Sciatic nerve (tissue), 2 donors: ENCODE measurements at regions not wholly inside any gene's neighbourhood (a gene's known extent, or its start where the extent isn't known, plus 50 kb on each side); places are given as distances from the start of the nearest gene placed in this dataset.

Experiments used
- ATAC-seq: fragments of 200-7000 bp; cut with Tn5 transposase; one replicate; pipeline ENCODE4 v1.9.1; 2020; ENCODE audit warnings: mild to moderate bottlenecking, moderate library complexity
- DNase-seq: peaks from one replicate; pipeline ENCODE4 v3.0.0-alpha.2; 2020; ENCODE audit warnings: low spot score
- intact Hi-C: fragments of 100-400 bp; cut with DNase I; formaldehyde crosslinking; loops from one replicate; pipeline ENCODE4 v1.14.2; 2022
- donor health status: DM: no; HTN: no; CAD: no.
- donor health status: DM: no; HTN: no; CAD: no.

- DNase-seq (no peak), ATAC-seq (no peak)
- intact Hi-C loops: no loop called here
Observed at GRCh38 chr4:115834441-115834840, 721.0 kb upstream of the NDST4 start.

- intact Hi-C loops: no loop called here
- DNase-seq (no peak), ATAC-seq (no peak)
Observed at GRCh38 chr4:115824630-115825029, 711.2 kb upstream of the NDST4 start.

- ATAC-seq (no peak), DNase-seq (no peak)
- intact Hi-C loops: no loop called here
Observed at GRCh38 chr4:115803825-115804224, 690.4 kb upstream of the NDST4 start.

GRCh38 chr4:115790812-115791211, 677.4 kb upstream of the NDST4 start:
- no peak for DNase-seq
- ATAC-seq: no peak
- intact Hi-C loops: no loop called here

GRCh38 chr4:115781528-115782146, 668.2 kb upstream of the NDST4 start:
- intact Hi-C loops: no loop called here
- ATAC-seq (peak; percentile 49), DNase-seq (no peak)

GRCh38 chr4:115780835-115781234, 667.4 kb upstream of the NDST4 start:
- no peak for DNase-seq
- ATAC-seq: no peak
- intact Hi-C loops: no loop called here

GRCh38 chr4:115780268-115780667, 666.8 kb upstream of the NDST4 start:
- DNase-seq (no peak), ATAC-seq (no peak)
- intact Hi-C loops: no loop called here

- DNase-seq (no peak), ATAC-seq (no peak)
- intact Hi-C loops: no loop called here
Observed at GRCh38 chr4:115770046-115770543, 656.7 kb upstream of the NDST4 start.

GRCh38 chr4:115769396-115769795, 656.0 kb upstream of the NDST4 start:
- no peak for DNase-seq
- ATAC-seq: no peak
- intact Hi-C loops: no loop called here

GRCh38 chr4:115763051-115763450, 649.6 kb upstream of the NDST4 start:
- DNase-seq (no peak), ATAC-seq (no peak)
- intact Hi-C loops: no loop called here

GRCh38 chr4:115759231-115759630, 645.8 kb upstream of the NDST4 start:
- ATAC-seq (no peak), DNase-seq (no peak)
- intact Hi-C loops: no loop called here

GRCh38 chr4:115749404-115749803, 636.0 kb upstream of the NDST4 start:
- intact Hi-C loops: no loop called here
- DNase-seq (no peak), ATAC-seq (no peak)

GRCh38 chr4:115740806-115741205, 627.4 kb upstream of the NDST4 start:
- intact Hi-C loops: no loop called here
- DNase-seq: no peak

GRCh38 chr4:115729739-115730266, 616.4 kb upstream of the NDST4 start:
- intact Hi-C loops: no loop called here
- ATAC-seq (no peak), DNase-seq (no peak)

More at GRCh38 chr4:115740806-115741205, 627.4 kb upstream of the NDST4 start:
- no peak for ATAC-seq

GRCh38 chr4:115723621-115724020, 610.2 kb upstream of the NDST4 start:
- ATAC-seq (no peak), DNase-seq (no peak)

GRCh38 chr4:115720611-115721010, 607.2 kb upstream of the NDST4 start:
- intact Hi-C loops: no loop called here
- ATAC-seq (no peak), DNase-seq (no peak)

More at GRCh38 chr4:115723621-115724020, 610.2 kb upstream of the NDST4 start:
- intact Hi-C loops: no loop called here

- no peak for ATAC-seq
- DNase-seq: no peak
- intact Hi-C loops: no loop called here
Observed at GRCh38 chr4:115711575-115711974, 598.2 kb upstream of the NDST4 start.

- ATAC-seq: no peak
- intact Hi-C loops: no loop called here
- no peak for DNase-seq
Observed at GRCh38 chr4:115688961-115689360, 575.5 kb upstream of the NDST4 start.

- ATAC-seq (no peak), DNase-seq (no peak)
- intact Hi-C loops: no loop called here
Observed at GRCh38 chr4:115687052-115687755, 573.8 kb upstream of the NDST4 start.

- ATAC-seq: peak; percentile 10
- no peak for DNase-seq
- intact Hi-C loops: no loop called here
Observed at GRCh38 chr4:115678425-115678941, 565.1 kb upstream of the NDST4 start.
